Neural cell (in vitro differentiated cells): ENCODE measurements at regions not wholly inside any gene's neighbourhood (a gene's known extent, or its start where the extent isn't known, plus 50 kb on each side); places are given as distances from the start of the nearest gene placed in this dataset.

Experiments
- H2AFZ ChIP-seq: fragments of 200-600, 300-800 bp; sonication (generic), shearing (Covaris generic); 2 replicates; pipeline ENCODE4 v1.6.0; 2014; ENCODE audit warnings: low read depth, mild to moderate bottlenecking, antibody characterized with exemption, low read length, moderate library complexity
- H3F3A ChIP-seq: fragments of 200-600 bp; shearing (Covaris generic); 2 replicates; pipeline ENCODE4 v1.6.1; 2016; ENCODE audit warnings: mild to moderate bottlenecking, moderate library complexity, mixed read lengths, antibody characterized with exemption, low read length; ENCODE audit not compliant: insufficient read depth, poor library complexity, severe bottlenecking
- H3K27ac ChIP-seq: fragments of 200-600, 300-800 bp; sonication (generic), shearing (Covaris generic); 2 replicates; pipeline ENCODE4 v1.5.1; 2014; ENCODE audit warnings: mild to moderate bottlenecking, low read length, moderate library complexity
- H3K27me3 ChIP-seq: fragments of 300-800, 200-600 bp; sonication (generic), shearing (Covaris generic); 2 replicates; pipeline ENCODE4 v1.6.0; 2014; ENCODE audit warnings: mild to moderate bottlenecking, low read depth, low read length, moderate library complexity; ENCODE audit not compliant: insufficient read depth
- H3K36me3 ChIP-seq: fragments of 300-800, 200-600 bp; sonication (generic), shearing (Covaris generic); 2 replicates; pipeline ENCODE4 v1.5.1; 2014; ENCODE audit warnings: mild to moderate bottlenecking, antibody characterized with exemption, low read length, moderate library complexity; ENCODE audit not compliant: insufficient read depth
- H3K4me2 ChIP-seq: fragments of 300-800, 200-600 bp; sonication (generic), shearing (Covaris generic); 2 replicates; pipeline ENCODE4 v1.6.0; 2014; ENCODE audit warnings: mild to moderate bottlenecking, low read length
- H3K4me3 ChIP-seq: fragments of 300-800, 200-600 bp; sonication (generic), shearing (Covaris generic); 2 replicates; pipeline ENCODE4 v1.5.1; 2014; ENCODE audit warnings: mild to moderate bottlenecking, low read length, moderate library complexity
- H3K79me2 ChIP-seq: fragments of 200-600 bp; shearing (Covaris generic); replicated peaks from 2 replicates; pipeline ENCODE4 v1.6.0; 2014; ENCODE audit warnings: mild to moderate bottlenecking, low read length, moderate library complexity; ENCODE audit not compliant: insufficient read depth
- H3K9ac ChIP-seq: fragments of 300-800, 200-600 bp; sonication (generic), shearing (Covaris generic); 2 replicates; pipeline ENCODE4 v1.6.1; 2016; ENCODE audit warnings: mild to moderate bottlenecking, low read length, mixed read lengths
- H3K9me2 ChIP-seq: fragments of 200-600 bp; shearing (Covaris generic); 2 replicates; pipeline ENCODE4 v1.6.1; 2016; ENCODE audit warnings: mild to moderate bottlenecking, low read length, mixed read lengths; ENCODE audit not compliant: insufficient read depth
- H3K9me3 ChIP-seq: fragments of 200-600, 300-800 bp; sonication (generic), shearing (Covaris generic); 2 replicates; pipeline ENCODE4 v1.6.1; 2016; ENCODE audit warnings: mild to moderate bottlenecking, mixed run types, low read length, moderate library complexity, mixed read lengths
- H4K20me1 ChIP-seq: fragments of 200-600 bp; shearing (Covaris generic); 2 replicates; pipeline ENCODE4 v1.6.1; 2016; ENCODE audit warnings: mild to moderate bottlenecking, mixed run types; ENCODE audit not compliant: insufficient read depth
- EP300 ChIP-seq: fragments of 450-650 bp; conservative IDR thresholded peaks from 2 replicates; pipeline ENCODE4 v1.6.1; 2014; ENCODE audit warnings: antibody characterized with exemption, mild to moderate bottlenecking, moderate library complexity; ENCODE audit not compliant: poor library complexity, severe bottlenecking
- EZH2 ChIP-seq: fragments of 200-600, 300-800 bp; shearing (Covaris generic), sonication (generic); IDR thresholded peaks from 2 replicates; pipeline ENCODE4 v1.6.1; 2014; ENCODE audit warnings: antibody characterized with exemption, low read length, borderline replicate concordance, mild to moderate bottlenecking; ENCODE audit not compliant: insufficient read depth, poor library complexity, severe bottlenecking
- MXI1 ChIP-seq: fragments of 450-650 bp; conservative IDR thresholded peaks from 2 replicates; pipeline ENCODE4 v1.6.1; 2014; ENCODE audit warnings: antibody characterized with exemption, mild to moderate bottlenecking; ENCODE audit not compliant: poor library complexity, severe bottlenecking
- POLR2AphosphoS5 ChIP-seq: IDR thresholded peaks from 2 replicates; pipeline ENCODE4 v1.6.1; 2012
- RAD21 ChIP-seq: fragments of 450-650 bp; conservative IDR thresholded peaks from 2 replicates; pipeline ENCODE4 v1.6.1; 2014; ENCODE audit warnings: antibody characterized with exemption, mild to moderate bottlenecking, moderate library complexity
- REST ChIP-seq: IDR thresholded peaks from 2 replicates; pipeline ENCODE4 v1.6.1; 2012; ENCODE audit warnings: borderline replicate concordance
- SMC3 ChIP-seq: fragments of 450-650 bp; conservative IDR thresholded peaks from 2 replicates; pipeline ENCODE4 v1.6.1; 2014; ENCODE audit warnings: antibody characterized with exemption, mild to moderate bottlenecking, moderate library complexity; ENCODE audit not compliant: poor library complexity
- TAF1 ChIP-seq: IDR thresholded peaks from 2 replicates; pipeline ENCODE4 v1.6.1; 2012; ENCODE audit warnings: low read depth
- TF ChIP-seq, protein P1 (sequence below): fragments of 450-650 bp; IDR thresholded peaks from 2 replicates; pipeline ENCODE4 v1.5.1; 2014; ENCODE audit warnings: antibody characterized with exemption, mild to moderate bottlenecking, moderate library complexity; ENCODE audit not compliant: poor library complexity, severe bottlenecking

GRCh38 chr6:77543601-77544000 lies 80.3 kb upstream of the HTR1B start:
- Histone ChIP-seq H2AFZ (no peak overlapping the region), H3K79me2 (no peaks in the 10 kb centered on the region), H3K9me3 (no peaks in the 10 kb centered on the region), H3K9ac (no peak overlapping the region), H3K4me3 (no peak overlapping the region), H3K9me2 (no peaks in the 10 kb centered on the region), H3K27me3 (no peaks in the 10 kb centered on the region), H3K4me2 (no peak overlapping the region), H3K27ac (no peak overlapping the region), H3K36me3 (no peaks in the 10 kb centered on the region), H4K20me1 (no peaks in the 10 kb centered on the region), H3F3A (no peaks in the 10 kb centered on the region)
- TF ChIP-seq REST (no peak), POLR2AphosphoS5 (no peak), TAF1 (no peak), SMC3 (no peak), MXI1 (no peak), EP300 (no peak), EZH2 (no peak), RAD21 (no peak)
- TF ChIP-seq, protein P1, sequence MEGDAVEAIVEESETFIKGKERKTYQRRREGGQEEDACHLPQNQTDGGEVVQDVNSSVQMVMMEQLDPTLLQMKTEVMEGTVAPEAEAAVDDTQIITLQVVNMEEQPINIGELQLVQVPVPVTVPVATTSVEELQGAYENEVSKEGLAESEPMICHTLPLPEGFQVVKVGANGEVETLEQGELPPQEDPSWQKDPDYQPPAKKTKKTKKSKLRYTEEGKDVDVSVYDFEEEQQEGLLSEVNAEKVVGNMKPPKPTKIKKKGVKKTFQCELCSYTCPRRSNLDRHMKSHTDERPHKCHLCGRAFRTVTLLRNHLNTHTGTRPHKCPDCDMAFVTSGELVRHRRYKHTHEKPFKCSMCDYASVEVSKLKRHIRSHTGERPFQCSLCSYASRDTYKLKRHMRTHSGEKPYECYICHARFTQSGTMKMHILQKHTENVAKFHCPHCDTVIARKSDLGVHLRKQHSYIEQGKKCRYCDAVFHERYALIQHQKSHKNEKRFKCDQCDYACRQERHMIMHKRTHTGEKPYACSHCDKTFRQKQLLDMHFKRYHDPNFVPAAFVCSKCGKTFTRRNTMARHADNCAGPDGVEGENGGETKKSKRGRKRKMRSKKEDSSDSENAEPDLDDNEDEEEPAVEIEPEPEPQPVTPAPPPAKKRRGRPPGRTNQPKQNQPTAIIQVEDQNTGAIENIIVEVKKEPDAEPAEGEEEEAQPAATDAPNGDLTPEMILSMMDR: no peak

- Histone ChIP-seq H3K27ac (no peak overlapping the region), H3K79me2 (no peaks in the 10 kb centered on the region), H3K9ac (no peak overlapping the region), H3K9me2 (no peaks in the 10 kb centered on the region), H3F3A (no peaks in the 10 kb centered on the region), H3K36me3 (no peaks in the 10 kb centered on the region), H3K4me3 (no peak overlapping the region), H3K9me3 (no peaks in the 10 kb centered on the region), H4K20me1 (no peaks in the 10 kb centered on the region), H2AFZ (no peak overlapping the region), H3K27me3 (no peaks in the 10 kb centered on the region), H3K4me2 (no peak overlapping the region)
- no peak for TF ChIP-seq SMC3
- no peak for TF ChIP-seq TAF1
- TF ChIP-seq RAD21: no peak
- no peak for TF ChIP-seq EZH2
- TF ChIP-seq MXI1: no peak
- no peak for TF ChIP-seq POLR2AphosphoS5
- TF ChIP-seq, protein P1: no peak
- TF ChIP-seq EP300: no peak
- no peak for TF ChIP-seq REST
These were observed 84.9 kb upstream of the HTR1B start for GRCh38 chr6:77548190-77548589.
